AG04449 (cell line): ENCODE measurements at regions not wholly inside any gene's neighbourhood (a gene's known extent, or its start where the extent isn't known, plus 50 kb on each side); places are given as distances from the start of the nearest gene placed in this dataset.

ENCODE experiments used
- CTCF ChIA-PET: fragments of 350-600 bp; formaldehyde crosslinking; extraction: SDS; loops from one replicate; lab custom pipeline; 2021; ENCODE audit warnings: antibody characterized with exemption; lab: Yijun Ruan, JAX
- POLR2A ChIA-PET: fragments of 400-600, 350-600 bp; formaldehyde crosslinking; extraction: SDS; loops from one replicate; lab custom pipeline; 2020; ENCODE audit warnings: antibody characterized with exemption, inconsistent platforms; lab: Yijun Ruan, JAX
- DNase-seq: peaks from one replicate; pipeline ENCODE4 v3.0.0-alpha.2; 2010; ENCODE audit warnings: low read depth, low spot score
- H3K4me3 ChIP-seq: 2 replicates; pipeline ENCODE4 v1.5.1; 2011; ENCODE audit warnings: low read depth, mild to moderate bottlenecking, control low read depth, low read length
- CTCF ChIP-seq: IDR thresholded peaks from one replicate; pipeline ENCODE4 v1.5.1; 2011; ENCODE audit warnings: mild to moderate bottlenecking, moderate library complexity, low read length, control low read depth, inconsistent platforms; ENCODE audit not compliant: insufficient read depth; ENCODE audit errors: missing control alignments

GRCh38 chr5:166712447-166713185, 1578.8 kb upstream of the WWC1 start:
- ChIA-PET POLR2A (no interaction called here), CTCF (no interaction called here)
- DNase-seq, result no peak
- TF ChIP-seq CTCF, result no peak
- no peak overlapping the region for H3K4me3 ChIP-seq

- no peak overlapping the region for H3K4me3 ChIP-seq
- ChIA-PET POLR2A (no interaction called here), CTCF (no interaction called here)
- no peak for DNase-seq
- no peak for TF ChIP-seq CTCF
These were observed 1578.2 kb upstream of the WWC1 start for GRCh38 chr5:166713295-166713694.

- no peak for TF ChIP-seq CTCF
- POLR2A ChIA-PET, result no interaction called here
- CTCF ChIA-PET, result no interaction called here
- no peak for DNase-seq
- no peak overlapping the region for H3K4me3 ChIP-seq
These were observed 1574.5 kb upstream of the WWC1 start for GRCh38 chr5:166716856-166717492.

- ChIA-PET CTCF (no interaction called here), POLR2A (no interaction called here)
- DNase-seq, result no peak
- no peak overlapping the region for H3K4me3 ChIP-seq
- TF ChIP-seq CTCF, result no peak
These were observed 1571.5 kb upstream of the WWC1 start for GRCh38 chr5:166719991-166720390.

- DNase-seq, result no peak
- no peak overlapping the region for H3K4me3 ChIP-seq
- no peak for TF ChIP-seq CTCF
- ChIA-PET POLR2A (no interaction called here), CTCF (no interaction called here)
These were observed 1568.5 kb upstream of the WWC1 start for GRCh38 chr5:166722939-166723338.

GRCh38 chr5:166724284-166724683, 1567.2 kb upstream of the WWC1 start:
- no peak for DNase-seq
- POLR2A ChIA-PET, result no interaction called here
- TF ChIP-seq CTCF, result no peak
- H3K4me3 ChIP-seq, result no peak overlapping the region
- CTCF ChIA-PET, result no interaction called here
